Panc1 (cell line): ENCODE measurements at regions not wholly inside any gene's neighbourhood (a gene's known extent, or its start where the extent isn't known, plus 50 kb on each side); places are given as distances from the start of the nearest gene placed in this dataset.

Source experiments
- ATAC-seq: fragments of 200-7000 bp; cut with Tn5 transposase; 2 replicates; pipeline ENCODE4 v1.9.1; 2020; ENCODE audit warnings: mild to moderate bottlenecking, moderate library complexity
- BruUV-seq: library from RNA; stranded (reverse); fragments of 400-500 nt; replicated peaks from 2 replicates; lab custom pipeline; 2021; lab: Mats Ljungman, UMichigan
- CTCF ChIA-PET: fragments of 300-600 bp; sonication (Branson Sonifier 250); formaldehyde crosslinking; loops from one replicate; lab custom pipeline; 2022; ENCODE audit warnings: antibody characterized with exemption; lab: Charles Lee
- POLR2A ChIA-PET: fragments of 300-600 bp; sonication (Branson Sonifier 250); formaldehyde crosslinking; loops from one replicate; lab custom pipeline; 2022; ENCODE audit warnings: antibody characterized with exemption; lab: Charles Lee
- DNase-seq: peaks from one replicate; pipeline ENCODE4 v3.0.0-alpha.2; 2010; ENCODE audit warnings: low read depth, low spot score
- H3K27ac ChIP-seq: 2 replicates; pipeline ENCODE4 v1.5.1; 2011; ENCODE audit warnings: mild to moderate bottlenecking, low read length, inconsistent platforms
- H3K27me3 ChIP-seq: fragments of 200-500 bp; sonication (Bioruptor generic); 2 replicates; pipeline ENCODE4 v1.6.0; 2014; ENCODE audit warnings: low read length, inconsistent platforms; ENCODE audit not compliant: control insufficient read depth, insufficient read depth
- H3K36me3 ChIP-seq: fragments of 200-500 bp; sonication (Bioruptor generic); 2 replicates; pipeline ENCODE4 v1.5.1; 2014; ENCODE audit warnings: inconsistent platforms, mild to moderate bottlenecking, low read length, moderate library complexity; ENCODE audit not compliant: control insufficient read depth, insufficient read depth
- H3K4me1 ChIP-seq: 2 replicates; pipeline ENCODE4 v1.5.1; 2011; ENCODE audit warnings: inconsistent platforms, mild to moderate bottlenecking, low read length, moderate library complexity; ENCODE audit not compliant: control insufficient read depth, insufficient read depth
- H3K4me3 ChIP-seq, 2 experiments: 2 replicates each; pipeline ENCODE4 v1.5.1; 2011 to 2012; ENCODE audit warnings: low read depth in 2 of 2, low read length in 2 of 2, mild to moderate bottlenecking in 2 of 2, inconsistent platforms in 1 of 2, moderate library complexity in 1 of 2
- H3K9me3 ChIP-seq: fragments of 200-500 bp; sonication (Bioruptor generic); 2 replicates; pipeline ENCODE4 v1.5.1; 2014; ENCODE audit warnings: low read depth, mild to moderate bottlenecking, inconsistent platforms, low read length, moderate library complexity; ENCODE audit not compliant: control insufficient read depth, insufficient read depth
- POLR2AphosphoS5 ChIP-seq: IDR thresholded peaks from 2 replicates; pipeline ENCODE4 v1.6.1; 2012; ENCODE audit warnings: mild to moderate bottlenecking, low read depth, low read length, moderate library complexity
- SIN3A ChIP-seq: IDR thresholded peaks from 2 replicates; pipeline ENCODE4 v1.6.1; 2012; ENCODE audit warnings: low read depth, mild to moderate bottlenecking, low read length, moderate library complexity, borderline replicate concordance; ENCODE audit not compliant: insufficient read depth
- TCF7L2 ChIP-seq: IDR thresholded peaks from 2 replicates; pipeline ENCODE4 v1.6.1; 2011; ENCODE audit warnings: mild to moderate bottlenecking, low read depth, low read length, inconsistent platforms
- in situ Hi-C: cut with HindIII; loops from 2 replicates; pipeline ENCODE4 v1.10.0; 2016; ENCODE audit warnings: low sequenced_read_pairs, low pct_unique_long_range_greater_than_20kb
- intact Hi-C: fragments of 100-400 bp; cut with micrococcal nuclease; formaldehyde crosslinking; loops from one replicate; pipeline ENCODE4 v1.10.0; 2022; ENCODE audit not compliant: unreplicated experiment
- TF ChIP-seq, protein P1 (sequence below): fragments of 450-650 bp; IDR thresholded peaks from 2 replicates; pipeline ENCODE4 v1.5.1; 2017; ENCODE audit warnings: mild to moderate bottlenecking
- TF ChIP-seq, protein P2 (sequence below), 2 experiments: IDR thresholded peaks; 2 replicates each; pipeline ENCODE4 v1.6.1; 2011 to 2012; ENCODE audit warnings: low read depth in 2 of 2, control low read depth in 1 of 2, low read length in 1 of 2, mild to moderate bottlenecking in 1 of 2, moderate library complexity in 1 of 2; ENCODE audit not compliant: insufficient read depth in 1 of 2

DNA sequence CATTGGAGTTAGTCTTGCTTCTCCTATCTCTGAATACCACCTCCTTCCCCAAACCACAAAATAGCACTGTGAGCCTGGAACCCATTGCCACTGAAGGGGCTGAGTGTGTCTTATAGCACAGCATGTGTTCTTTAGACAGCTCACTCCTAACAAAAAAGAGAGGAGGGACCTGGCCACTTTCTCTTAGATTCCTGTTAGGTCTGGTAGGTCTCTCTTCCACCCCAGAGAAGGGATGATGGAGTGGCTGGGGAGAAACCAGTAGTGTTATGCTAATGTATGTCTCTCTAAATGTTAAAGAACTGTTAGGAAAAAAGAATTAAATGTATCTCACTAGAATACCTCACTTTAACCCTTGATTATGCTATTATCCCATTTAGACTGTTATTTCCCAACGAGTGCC, 340.3 kb downstream of the EPHA7 start:
- intact Hi-C loops (no loop called here), in situ Hi-C loops (no loop called here)
- no peak for DNase-seq
- TF ChIP-seq, protein P1, sequence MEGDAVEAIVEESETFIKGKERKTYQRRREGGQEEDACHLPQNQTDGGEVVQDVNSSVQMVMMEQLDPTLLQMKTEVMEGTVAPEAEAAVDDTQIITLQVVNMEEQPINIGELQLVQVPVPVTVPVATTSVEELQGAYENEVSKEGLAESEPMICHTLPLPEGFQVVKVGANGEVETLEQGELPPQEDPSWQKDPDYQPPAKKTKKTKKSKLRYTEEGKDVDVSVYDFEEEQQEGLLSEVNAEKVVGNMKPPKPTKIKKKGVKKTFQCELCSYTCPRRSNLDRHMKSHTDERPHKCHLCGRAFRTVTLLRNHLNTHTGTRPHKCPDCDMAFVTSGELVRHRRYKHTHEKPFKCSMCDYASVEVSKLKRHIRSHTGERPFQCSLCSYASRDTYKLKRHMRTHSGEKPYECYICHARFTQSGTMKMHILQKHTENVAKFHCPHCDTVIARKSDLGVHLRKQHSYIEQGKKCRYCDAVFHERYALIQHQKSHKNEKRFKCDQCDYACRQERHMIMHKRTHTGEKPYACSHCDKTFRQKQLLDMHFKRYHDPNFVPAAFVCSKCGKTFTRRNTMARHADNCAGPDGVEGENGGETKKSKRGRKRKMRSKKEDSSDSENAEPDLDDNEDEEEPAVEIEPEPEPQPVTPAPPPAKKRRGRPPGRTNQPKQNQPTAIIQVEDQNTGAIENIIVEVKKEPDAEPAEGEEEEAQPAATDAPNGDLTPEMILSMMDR = no peak
- Histone ChIP-seq H3K36me3 (no peaks in the 10 kb centered on the region), H3K27ac (no peak overlapping the region), H3K4me3 (no peak overlapping the region), H3K4me1 (no peaks in the 10 kb centered on the region), H3K27me3 (no peaks in the 10 kb centered on the region), H3K9me3 (no peaks in the 10 kb centered on the region)
- BruUV-seq = no TSS peak
- ChIA-PET POLR2A (no interaction called here), CTCF (no interaction called here)
- no peak for ATAC-seq

DNA sequence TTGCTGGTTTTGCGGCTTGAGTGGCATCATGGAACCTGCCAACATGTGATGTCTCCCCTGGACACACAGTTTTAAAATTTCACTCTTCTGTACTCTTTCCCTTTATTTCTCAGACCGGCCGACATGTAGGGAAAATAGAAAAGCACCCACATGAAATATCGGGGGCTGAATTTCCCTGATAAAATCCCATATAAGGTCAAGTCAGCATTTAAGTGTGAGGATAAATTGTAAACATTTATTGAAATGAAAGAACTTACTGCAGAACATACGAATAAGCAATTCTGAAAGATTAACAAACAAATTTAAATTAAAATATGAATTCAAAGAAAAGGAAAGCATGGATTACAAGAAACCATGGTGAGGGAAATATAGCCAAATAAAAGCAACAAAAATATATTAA, 345.5 kb downstream of the EPHA7 start:
- no peak for TF ChIP-seq SIN3A
- TF ChIP-seq, protein P1 = no peak
- no peak for TF ChIP-seq POLR2AphosphoS5
- TF ChIP-seq TCF7L2 = no peak
- TF ChIP-seq, protein P2, sequence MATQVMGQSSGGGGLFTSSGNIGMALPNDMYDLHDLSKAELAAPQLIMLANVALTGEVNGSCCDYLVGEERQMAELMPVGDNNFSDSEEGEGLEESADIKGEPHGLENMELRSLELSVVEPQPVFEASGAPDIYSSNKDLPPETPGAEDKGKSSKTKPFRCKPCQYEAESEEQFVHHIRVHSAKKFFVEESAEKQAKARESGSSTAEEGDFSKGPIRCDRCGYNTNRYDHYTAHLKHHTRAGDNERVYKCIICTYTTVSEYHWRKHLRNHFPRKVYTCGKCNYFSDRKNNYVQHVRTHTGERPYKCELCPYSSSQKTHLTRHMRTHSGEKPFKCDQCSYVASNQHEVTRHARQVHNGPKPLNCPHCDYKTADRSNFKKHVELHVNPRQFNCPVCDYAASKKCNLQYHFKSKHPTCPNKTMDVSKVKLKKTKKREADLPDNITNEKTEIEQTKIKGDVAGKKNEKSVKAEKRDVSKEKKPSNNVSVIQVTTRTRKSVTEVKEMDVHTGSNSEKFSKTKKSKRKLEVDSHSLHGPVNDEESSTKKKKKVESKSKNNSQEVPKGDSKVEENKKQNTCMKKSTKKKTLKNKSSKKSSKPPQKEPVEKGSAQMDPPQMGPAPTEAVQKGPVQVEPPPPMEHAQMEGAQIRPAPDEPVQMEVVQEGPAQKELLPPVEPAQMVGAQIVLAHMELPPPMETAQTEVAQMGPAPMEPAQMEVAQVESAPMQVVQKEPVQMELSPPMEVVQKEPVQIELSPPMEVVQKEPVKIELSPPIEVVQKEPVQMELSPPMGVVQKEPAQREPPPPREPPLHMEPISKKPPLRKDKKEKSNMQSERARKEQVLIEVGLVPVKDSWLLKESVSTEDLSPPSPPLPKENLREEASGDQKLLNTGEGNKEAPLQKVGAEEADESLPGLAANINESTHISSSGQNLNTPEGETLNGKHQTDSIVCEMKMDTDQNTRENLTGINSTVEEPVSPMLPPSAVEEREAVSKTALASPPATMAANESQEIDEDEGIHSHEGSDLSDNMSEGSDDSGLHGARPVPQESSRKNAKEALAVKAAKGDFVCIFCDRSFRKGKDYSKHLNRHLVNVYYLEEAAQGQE (IDR thresholded peaks at IDR 0.05; ENCODE audit: insufficient read depth in 1 of 2, low read depth in 2 of 2, low read length in 1 of 2) = no peak
- Histone ChIP-seq H3K9me3 (no peaks in the 10 kb centered on the region), H3K36me3 (no peaks in the 10 kb centered on the region), H3K27ac (no peak overlapping the region), H3K4me1 (no peaks in the 10 kb centered on the region), H3K4me3 (no peak overlapping the region), H3K27me3 (no peaks in the 10 kb centered on the region)
- in situ Hi-C loops (no loop called here), intact Hi-C loops (no loop called here)
- ATAC-seq (no peak), DNase-seq (no peak)
- BruUV-seq = no TSS peak
- ChIA-PET CTCF (no interaction called here), POLR2A (no interaction called here)

DNA sequence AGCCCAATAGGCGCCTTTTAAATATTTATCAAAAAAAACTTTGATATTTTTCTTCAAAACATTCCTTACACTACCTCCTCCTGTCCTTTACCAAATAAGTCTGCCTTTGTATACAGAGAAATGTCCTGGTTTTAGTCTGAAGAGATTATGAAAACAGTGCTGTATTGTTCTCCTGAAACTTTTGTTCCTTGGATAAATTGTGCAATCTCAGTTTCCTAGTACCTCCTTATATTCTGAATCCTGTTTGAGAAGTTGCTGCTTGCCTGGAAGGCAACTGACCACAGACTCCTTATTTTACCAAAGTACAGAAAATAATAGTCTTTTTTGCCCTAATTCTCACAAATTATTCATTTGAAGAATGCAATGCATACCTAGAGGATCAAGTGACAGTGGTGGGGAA, 349.5 kb downstream of the EPHA7 start:
- intact Hi-C loops (no loop called here), in situ Hi-C loops (no loop called here)
- Histone ChIP-seq H3K36me3 (no peaks in the 10 kb centered on the region), H3K27me3 (no peaks in the 10 kb centered on the region), H3K27ac (no peak overlapping the region), H3K4me3 (no peak overlapping the region), H3K9me3 (no peaks in the 10 kb centered on the region), H3K4me1 (no peaks in the 10 kb centered on the region)
- TF ChIP-seq POLR2AphosphoS5 (no peak), TCF7L2 (no peak), SIN3A (no peak)
- TF ChIP-seq, protein P2 (IDR thresholded peaks at IDR 0.05; ENCODE audit: insufficient read depth in 1 of 2, low read depth in 2 of 2, low read length in 1 of 2) = no peak
- TF ChIP-seq, protein P1 = no peak
- ATAC-seq = no peak
- BruUV-seq = no TSS peak
- DNase-seq = no peak
- POLR2A ChIA-PET = no interaction called here
- CTCF ChIA-PET = no interaction called here
